GM19468 (cell line): ENCODE measurements at regions not wholly inside any gene's neighbourhood (a gene's known extent, or its start where the extent isn't known, plus 50 kb on each side); places are given as distances from the start of the nearest gene placed in this dataset.

Source experiments
- ATAC-seq: cut with Tn5 transposase; IDR thresholded peaks from one replicate; pipeline ENCODE4 v1.9.1; 2021; ENCODE audit warnings: mild to moderate bottlenecking, moderate library complexity, moderate number of reproducible peaks; ENCODE audit not compliant: unreplicated experiment; ENCODE audit errors: extremely low read depth

GRCh38 chr5:2148312-2149194 lies 265.8 kb upstream of the IRX4 start:
- no peak for ATAC-seq

- ATAC-seq, result no peak
Measured at GRCh38 chr5:2147504-2148311, 265.0 kb upstream of the IRX4 start.

- no peak for ATAC-seq
Measured at GRCh38 chr5:2143646-2144353, 261.1 kb upstream of the IRX4 start.

GRCh38 chr5:2143088-2143487 lies 260.4 kb upstream of the IRX4 start:
- ATAC-seq, result no peak

GRCh38 chr5:2142456-2142954 lies 259.8 kb upstream of the IRX4 start:
- no peak for ATAC-seq

- no peak for ATAC-seq
Measured at GRCh38 chr5:2141254-2142000, 258.7 kb upstream of the IRX4 start.

- no peak for ATAC-seq
Measured at GRCh38 chr5:2140501-2141175, 257.9 kb upstream of the IRX4 start.

GRCh38 chr5:2139478-2139877 lies 256.8 kb upstream of the IRX4 start:
- no peak for ATAC-seq

- ATAC-seq, result no peak
Measured at GRCh38 chr5:2138896-2139295, 256.2 kb upstream of the IRX4 start.

- no peak for ATAC-seq
Measured at GRCh38 chr5:2137444-2138050, 254.8 kb upstream of the IRX4 start.

- no peak for ATAC-seq
Measured at GRCh38 chr5:2136728-2137333, 254.1 kb upstream of the IRX4 start.

GRCh38 chr5:2135833-2136232 lies 253.1 kb upstream of the IRX4 start:
- no peak for ATAC-seq

- ATAC-seq, result no peak
Measured at GRCh38 chr5:2135354-2135753, 252.6 kb upstream of the IRX4 start.

- ATAC-seq, result no peak
Measured at GRCh38 chr5:2134543-2135292, 252.0 kb upstream of the IRX4 start.

GRCh38 chr5:2133936-2134335 lies 251.2 kb upstream of the IRX4 start:
- no peak for ATAC-seq

GRCh38 chr5:2133080-2133479 lies 250.4 kb upstream of the IRX4 start:
- no peak for ATAC-seq

- no peak for ATAC-seq
Measured at GRCh38 chr5:2132497-2132847, 249.7 kb upstream of the IRX4 start.
